ENCODE measurements at regions not wholly inside any gene's neighbourhood (a gene's known extent, or its start where the extent isn't known, plus 50 kb on each side); places are given as distances from the start of the nearest gene placed in this dataset.
"Not testable (repeated sequence)": the region's sequence is repeated elsewhere in the genome, so short reads cannot be mapped to it uniquely, and the experiment has no call there.

- not testable (repeated sequence) for H3K36me3 ChIP-seq (ENCODE audit: insufficient read depth, insufficient read length, low read length); H3K4me3 ChIP-seq (ENCODE audit: insufficient read length, low read depth); H3K4me1 ChIP-seq (ENCODE audit: insufficient read depth, insufficient read length); DNase-seq (ENCODE audit: low read depth, low spot score); H3K9ac ChIP-seq (ENCODE audit: insufficient read length, low read depth); H3K9me3 ChIP-seq (ENCODE audit: insufficient read depth, low read length); H3K27me3 ChIP-seq (ENCODE audit: insufficient read depth, insufficient read length)
These were observed 146.8 kb upstream of the ROPN1B start for GRCh38 chr3:125822175-125822574.

GRCh38 chr3:125831005-125831750 is 137.8 kb upstream of the ROPN1B start:
- H3K36me3 ChIP-seq (ENCODE audit: insufficient read depth, insufficient read length, low read length); DNase-seq (ENCODE audit: low read depth, low spot score); H3K4me3 ChIP-seq (ENCODE audit: insufficient read length, low read depth); H3K9me3 ChIP-seq (ENCODE audit: insufficient read depth, low read length); H3K27me3 ChIP-seq (ENCODE audit: insufficient read depth, insufficient read length); H3K4me1 ChIP-seq (ENCODE audit: insufficient read depth, insufficient read length); H3K9ac ChIP-seq (ENCODE audit: insufficient read length, low read depth): not testable (repeated sequence)

GRCh38 chr3:125835562-125835961 is 133.4 kb upstream of the ROPN1B start:
- H3K4me1 ChIP-seq (ENCODE audit: insufficient read depth, insufficient read length); H3K4me3 ChIP-seq (ENCODE audit: insufficient read length, low read depth); H3K9ac ChIP-seq (ENCODE audit: insufficient read length, low read depth); DNase-seq (ENCODE audit: low read depth, low spot score); H3K36me3 ChIP-seq (ENCODE audit: insufficient read depth, insufficient read length, low read length); H3K27me3 ChIP-seq (ENCODE audit: insufficient read depth, insufficient read length); H3K9me3 ChIP-seq (ENCODE audit: insufficient read depth, low read length): not testable (repeated sequence)

- not testable (repeated sequence) for H3K9me3 ChIP-seq (ENCODE audit: insufficient read depth, low read length); H3K4me3 ChIP-seq (ENCODE audit: insufficient read length, low read depth); H3K36me3 ChIP-seq (ENCODE audit: insufficient read depth, insufficient read length, low read length); H3K9ac ChIP-seq (ENCODE audit: insufficient read length, low read depth); H3K27me3 ChIP-seq (ENCODE audit: insufficient read depth, insufficient read length); DNase-seq (ENCODE audit: low read depth, low spot score); H3K4me1 ChIP-seq (ENCODE audit: insufficient read depth, insufficient read length)
These were observed 132.9 kb upstream of the ROPN1B start for GRCh38 chr3:125836011-125836551.

GRCh38 chr3:125836786-125837185 is 132.2 kb upstream of the ROPN1B start:
- not testable (repeated sequence) for H3K27me3 ChIP-seq (ENCODE audit: insufficient read depth, insufficient read length); H3K9ac ChIP-seq (ENCODE audit: insufficient read length, low read depth); H3K9me3 ChIP-seq (ENCODE audit: insufficient read depth, low read length); H3K4me1 ChIP-seq (ENCODE audit: insufficient read depth, insufficient read length); H3K4me3 ChIP-seq (ENCODE audit: insufficient read length, low read depth); H3K36me3 ChIP-seq (ENCODE audit: insufficient read depth, insufficient read length, low read length); DNase-seq (ENCODE audit: low read depth, low spot score)

- not testable (repeated sequence) for DNase-seq (ENCODE audit: low read depth, low spot score); H3K27me3 ChIP-seq (ENCODE audit: insufficient read depth, insufficient read length); H3K4me1 ChIP-seq (ENCODE audit: insufficient read depth, insufficient read length); H3K9me3 ChIP-seq (ENCODE audit: insufficient read depth, low read length); H3K4me3 ChIP-seq (ENCODE audit: insufficient read length, low read depth); H3K9ac ChIP-seq (ENCODE audit: insufficient read length, low read depth); H3K36me3 ChIP-seq (ENCODE audit: insufficient read depth, insufficient read length, low read length)
These were observed 130.1 kb upstream of the ROPN1B start for GRCh38 chr3:125838857-125839256.

- not testable (repeated sequence) for DNase-seq (ENCODE audit: low read depth, low spot score); H3K9me3 ChIP-seq (ENCODE audit: insufficient read depth, low read length); H3K27me3 ChIP-seq (ENCODE audit: insufficient read depth, insufficient read length); H3K4me1 ChIP-seq (ENCODE audit: insufficient read depth, insufficient read length); H3K4me3 ChIP-seq (ENCODE audit: insufficient read length, low read depth); H3K9ac ChIP-seq (ENCODE audit: insufficient read length, low read depth); H3K36me3 ChIP-seq (ENCODE audit: insufficient read depth, insufficient read length, low read length)
These were observed 128.5 kb upstream of the ROPN1B start for GRCh38 chr3:125840465-125840864.

- H3K36me3 ChIP-seq (ENCODE audit: insufficient read depth, insufficient read length, low read length); DNase-seq (ENCODE audit: low read depth, low spot score); H3K27me3 ChIP-seq (ENCODE audit: insufficient read depth, insufficient read length); H3K4me1 ChIP-seq (ENCODE audit: insufficient read depth, insufficient read length); H3K9ac ChIP-seq (ENCODE audit: insufficient read length, low read depth); H3K4me3 ChIP-seq (ENCODE audit: insufficient read length, low read depth): not testable (repeated sequence)
- H3K9me3 ChIP-seq (ENCODE audit: insufficient read depth, low read length) = peaks cover 19% of the 10 kb centered on the region; the same call in 1 of the 2 replicates
These were observed 121.0 kb upstream of the ROPN1B start for GRCh38 chr3:125847966-125848365.

GRCh38 chr3:125855006-125855405 is 114.0 kb upstream of the ROPN1B start:
- H3K9me3 ChIP-seq (ENCODE audit: insufficient read depth, low read length); H3K36me3 ChIP-seq (ENCODE audit: insufficient read depth, insufficient read length, low read length); H3K9ac ChIP-seq (ENCODE audit: insufficient read length, low read depth); DNase-seq (ENCODE audit: low read depth, low spot score); H3K27me3 ChIP-seq (ENCODE audit: insufficient read depth, insufficient read length); H3K4me3 ChIP-seq (ENCODE audit: insufficient read length, low read depth); H3K4me1 ChIP-seq (ENCODE audit: insufficient read depth, insufficient read length): not testable (repeated sequence)

GRCh38 chr3:125860547-125860946 is 108.4 kb upstream of the ROPN1B start:
- H3K4me1 ChIP-seq (ENCODE audit: insufficient read depth, insufficient read length); DNase-seq (ENCODE audit: low read depth, low spot score); H3K27me3 ChIP-seq (ENCODE audit: insufficient read depth, insufficient read length); H3K9ac ChIP-seq (ENCODE audit: insufficient read length, low read depth); H3K4me3 ChIP-seq (ENCODE audit: insufficient read length, low read depth); H3K9me3 ChIP-seq (ENCODE audit: insufficient read depth, low read length); H3K36me3 ChIP-seq (ENCODE audit: insufficient read depth, insufficient read length, low read length): not testable (repeated sequence)

- not testable (repeated sequence) for H3K27me3 ChIP-seq (ENCODE audit: insufficient read depth, insufficient read length); H3K9me3 ChIP-seq (ENCODE audit: insufficient read depth, low read length); H3K36me3 ChIP-seq (ENCODE audit: insufficient read depth, insufficient read length, low read length); H3K9ac ChIP-seq (ENCODE audit: insufficient read length, low read depth); H3K4me3 ChIP-seq (ENCODE audit: insufficient read length, low read depth); H3K4me1 ChIP-seq (ENCODE audit: insufficient read depth, insufficient read length)
- peak; percentile 71 for DNase-seq (ENCODE audit: low read depth, low spot score)
These were observed 106.1 kb upstream of the ROPN1B start for GRCh38 chr3:125862841-125863254.

GRCh38 chr3:125864532-125864931 is 104.4 kb upstream of the ROPN1B start:
- H3K9me3 ChIP-seq (ENCODE audit: insufficient read depth, low read length); H3K4me3 ChIP-seq (ENCODE audit: insufficient read length, low read depth); H3K4me1 ChIP-seq (ENCODE audit: insufficient read depth, insufficient read length); H3K27me3 ChIP-seq (ENCODE audit: insufficient read depth, insufficient read length); DNase-seq (ENCODE audit: low read depth, low spot score); H3K9ac ChIP-seq (ENCODE audit: insufficient read length, low read depth); H3K36me3 ChIP-seq (ENCODE audit: insufficient read depth, insufficient read length, low read length): not testable (repeated sequence)
